ENCODE measurements at regions not wholly inside any gene's neighbourhood (a gene's known extent, or its start where the extent isn't known, plus 50 kb on each side); places are given as distances from the start of the nearest gene placed in this dataset.

DNA sequence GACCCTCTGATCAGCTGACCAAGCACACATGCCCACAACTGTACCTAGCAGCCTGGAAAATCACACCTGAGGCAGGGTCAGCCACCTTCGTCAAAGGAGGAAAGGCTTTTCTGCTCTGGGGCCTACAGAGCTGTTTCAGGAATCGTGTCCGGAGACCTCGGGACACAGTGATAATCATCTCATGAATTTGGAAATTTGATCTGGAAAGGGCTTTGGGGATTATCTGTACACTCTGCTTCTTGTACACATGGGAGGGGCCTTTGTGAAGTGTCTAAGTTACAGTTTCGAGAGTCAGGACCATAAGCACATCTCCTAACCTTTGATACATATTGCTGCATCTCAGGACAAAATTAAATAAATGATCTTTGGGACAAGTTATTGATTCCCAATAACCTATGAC is 1421.2 kb upstream of the TENM4 start:
- Histone ChIP-seq H3K9me3 (ENCODE audit: low read depth) (no peaks in the 10 kb centered on the region), H3K9me2 (replicated peaks; ENCODE audit: insufficient read depth) (no peaks in the 10 kb centered on the region), H3K4me2 (no peak overlapping the region), H2AFZ (no peak overlapping the region), H3K27ac (no peak overlapping the region), H3K4me1 (ENCODE audit: insufficient read depth) (no peaks in the 10 kb centered on the region), H4K20me1 (ENCODE audit: insufficient read depth, poor library complexity, severe bottlenecking) (no peaks in the 10 kb centered on the region), H3K27me3 (no peaks in the 10 kb centered on the region), H3K4me3 (no peak overlapping the region), H3K36me3 (replicated peaks; ENCODE audit: insufficient read depth, low read depth) (no peaks in the 10 kb centered on the region), H3K79me2 (no peaks in the 10 kb centered on the region)
- TF ChIP-seq, protein P1, sequence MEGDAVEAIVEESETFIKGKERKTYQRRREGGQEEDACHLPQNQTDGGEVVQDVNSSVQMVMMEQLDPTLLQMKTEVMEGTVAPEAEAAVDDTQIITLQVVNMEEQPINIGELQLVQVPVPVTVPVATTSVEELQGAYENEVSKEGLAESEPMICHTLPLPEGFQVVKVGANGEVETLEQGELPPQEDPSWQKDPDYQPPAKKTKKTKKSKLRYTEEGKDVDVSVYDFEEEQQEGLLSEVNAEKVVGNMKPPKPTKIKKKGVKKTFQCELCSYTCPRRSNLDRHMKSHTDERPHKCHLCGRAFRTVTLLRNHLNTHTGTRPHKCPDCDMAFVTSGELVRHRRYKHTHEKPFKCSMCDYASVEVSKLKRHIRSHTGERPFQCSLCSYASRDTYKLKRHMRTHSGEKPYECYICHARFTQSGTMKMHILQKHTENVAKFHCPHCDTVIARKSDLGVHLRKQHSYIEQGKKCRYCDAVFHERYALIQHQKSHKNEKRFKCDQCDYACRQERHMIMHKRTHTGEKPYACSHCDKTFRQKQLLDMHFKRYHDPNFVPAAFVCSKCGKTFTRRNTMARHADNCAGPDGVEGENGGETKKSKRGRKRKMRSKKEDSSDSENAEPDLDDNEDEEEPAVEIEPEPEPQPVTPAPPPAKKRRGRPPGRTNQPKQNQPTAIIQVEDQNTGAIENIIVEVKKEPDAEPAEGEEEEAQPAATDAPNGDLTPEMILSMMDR (IDR thresholded peaks at IDR 0.05; ENCODE audit: poor library complexity) = no peak
- no peak for TF ChIP-seq EZH2phosphoT487 (IDR thresholded peaks at IDR 0.05; ENCODE audit: low read depth, severe bottlenecking, unreplicated experiment)
- no peak for TF ChIP-seq EZH2 (IDR thresholded peaks at IDR 0.05; ENCODE audit: borderline replicate concordance)
- no peak for DNase-seq (ENCODE audit: low spot score)
- WGBS (ENCODE audit: low lambda C conversion rate, missing lambda C conversion rate) = 55% methylated on average over 5 of the region's 5 CpGs

DNA sequence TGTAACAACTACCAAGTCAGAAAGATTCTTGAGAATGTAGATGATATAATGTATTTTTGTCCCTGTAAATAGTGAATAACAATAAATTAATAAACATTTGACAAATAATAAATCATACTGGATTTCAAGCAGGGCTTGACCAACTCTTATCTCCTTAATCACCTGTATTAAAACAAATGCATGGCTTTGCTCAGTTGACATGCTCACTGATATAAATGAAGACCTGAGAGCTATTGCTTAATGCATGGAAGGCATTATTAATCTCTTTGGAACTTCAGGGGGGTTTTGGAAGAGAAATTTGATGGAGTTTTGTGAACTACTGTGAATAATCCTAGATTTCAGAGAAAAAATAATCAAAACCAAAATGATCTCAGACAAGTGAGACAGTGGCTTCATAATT is 1420.4 kb upstream of the TENM4 start:
- H3K36me3 ChIP-seq (replicated peaks; ENCODE audit: insufficient read depth, low read depth) = no peaks in the 10 kb centered on the region
- no peak overlapping the region for H3K4me2 ChIP-seq
- no peaks in the 10 kb centered on the region for H4K20me1 ChIP-seq (ENCODE audit: insufficient read depth, poor library complexity, severe bottlenecking)
- no peaks in the 10 kb centered on the region for H3K79me2 ChIP-seq
- H3K27me3 ChIP-seq = no peaks in the 10 kb centered on the region
- no peak overlapping the region for H3K27ac ChIP-seq
- H3K9me2 ChIP-seq (replicated peaks; ENCODE audit: insufficient read depth) = no peaks in the 10 kb centered on the region
- TF ChIP-seq EZH2phosphoT487 (IDR thresholded peaks at IDR 0.05; ENCODE audit: low read depth, severe bottlenecking, unreplicated experiment) = no peak
- no peak for TF ChIP-seq EZH2 (IDR thresholded peaks at IDR 0.05; ENCODE audit: borderline replicate concordance)
- TF ChIP-seq, protein P1 (IDR thresholded peaks at IDR 0.05; ENCODE audit: poor library complexity) = no peak
- no peaks in the 10 kb centered on the region for H3K9me3 ChIP-seq (ENCODE audit: low read depth)
- no peaks in the 10 kb centered on the region for H3K4me1 ChIP-seq (ENCODE audit: insufficient read depth)
- DNase-seq (ENCODE audit: low spot score) = no peak
- H3K4me3 ChIP-seq = no peak overlapping the region
- no peak overlapping the region for H2AFZ ChIP-seq

DNA sequence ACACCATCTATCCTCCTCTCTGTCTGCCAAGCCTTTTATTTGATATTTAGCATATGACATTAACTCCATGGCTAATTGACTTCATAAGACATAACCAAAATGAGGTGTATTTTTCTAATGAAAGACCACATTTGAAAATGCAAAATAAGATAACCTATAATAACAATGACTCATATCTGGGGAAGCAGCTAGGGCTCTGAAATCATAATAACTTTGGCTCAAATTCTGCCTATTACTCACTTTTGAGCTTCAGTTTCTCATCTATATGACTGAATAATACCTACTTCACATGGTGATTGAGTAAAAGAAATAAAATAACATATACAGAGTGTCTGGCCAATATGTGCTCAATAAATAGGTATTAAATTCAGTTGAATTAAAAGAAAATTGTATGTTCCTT is 1419.8 kb upstream of the TENM4 start:
- Histone ChIP-seq H3K36me3 (replicated peaks; ENCODE audit: insufficient read depth, low read depth) (no peaks in the 10 kb centered on the region), H3K4me2 (no peak overlapping the region)
- TF ChIP-seq EZH2 (IDR thresholded peaks at IDR 0.05; ENCODE audit: borderline replicate concordance) = no peak
- TF ChIP-seq EZH2phosphoT487 (IDR thresholded peaks at IDR 0.05; ENCODE audit: low read depth, severe bottlenecking, unreplicated experiment) = no peak
- TF ChIP-seq, protein P1 (IDR thresholded peaks at IDR 0.05; ENCODE audit: poor library complexity) = no peak

DNA sequence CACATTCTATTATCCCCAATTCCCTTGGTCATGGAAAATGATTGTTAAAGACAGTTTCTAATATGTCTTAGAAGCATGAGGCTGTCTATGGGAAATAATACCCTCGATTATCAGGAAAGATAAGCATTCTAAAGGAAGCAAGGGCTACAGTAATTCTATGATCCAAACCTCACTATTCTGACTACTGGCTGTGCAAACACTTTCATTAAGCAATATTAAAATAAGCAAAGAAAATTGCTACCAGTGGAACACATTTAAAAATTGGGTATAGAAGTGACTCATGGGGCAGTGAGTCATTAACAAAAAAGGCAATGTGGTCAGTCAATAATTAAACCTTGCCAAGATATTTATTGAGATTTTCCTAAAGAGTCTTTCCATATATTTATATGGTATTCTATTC is 1415.2 kb upstream of the TENM4 start:
- no peak for DNase-seq (ENCODE audit: low spot score)
- Histone ChIP-seq H3K4me2 (no peak overlapping the region), H3K9me3 (ENCODE audit: low read depth) (no peaks in the 10 kb centered on the region), H3K36me3 (replicated peaks; ENCODE audit: insufficient read depth, low read depth) (no peaks in the 10 kb centered on the region), H4K20me1 (ENCODE audit: insufficient read depth, poor library complexity, severe bottlenecking) (no peaks in the 10 kb centered on the region), H3K27ac (no peak overlapping the region), H3K4me3 (no peak overlapping the region), H3K4me1 (ENCODE audit: insufficient read depth) (no peaks in the 10 kb centered on the region), H3K79me2 (no peaks in the 10 kb centered on the region), H3K27me3 (no peaks in the 10 kb centered on the region), H2AFZ (no peak overlapping the region), H3K9me2 (replicated peaks; ENCODE audit: insufficient read depth) (no peaks in the 10 kb centered on the region)
- 54% methylated on average over 1 of the region's 1 CpG for WGBS (ENCODE audit: low lambda C conversion rate, missing lambda C conversion rate)
- TF ChIP-seq EZH2phosphoT487 (IDR thresholded peaks at IDR 0.05; ENCODE audit: low read depth, severe bottlenecking, unreplicated experiment) = no peak
- TF ChIP-seq, protein P1 (IDR thresholded peaks at IDR 0.05; ENCODE audit: poor library complexity) = no peak
- TF ChIP-seq EZH2 (IDR thresholded peaks at IDR 0.05; ENCODE audit: borderline replicate concordance) = no peak

More for the DNA sequence above, 1419.8 kb upstream of the TENM4 start:
- no peaks in the 10 kb centered on the region for H3K4me1 ChIP-seq (ENCODE audit: insufficient read depth)
- no peak overlapping the region for H2AFZ ChIP-seq
- no peaks in the 10 kb centered on the region for H3K9me3 ChIP-seq (ENCODE audit: low read depth)
- no peaks in the 10 kb centered on the region for H4K20me1 ChIP-seq (ENCODE audit: insufficient read depth, poor library complexity, severe bottlenecking)
- H3K79me2 ChIP-seq = no peaks in the 10 kb centered on the region
- no peaks in the 10 kb centered on the region for H3K27me3 ChIP-seq
- DNase-seq (ENCODE audit: low spot score) = no peak
- H3K9me2 ChIP-seq (replicated peaks; ENCODE audit: insufficient read depth) = no peaks in the 10 kb centered on the region
- H3K27ac ChIP-seq = no peak overlapping the region
- H3K4me3 ChIP-seq = no peak overlapping the region
